ENCODE measurements at regions not wholly inside any gene's neighbourhood (a gene's known extent, or its start where the extent isn't known, plus 50 kb on each side); places are given as distances from the start of the nearest gene placed in this dataset.

DNA sequence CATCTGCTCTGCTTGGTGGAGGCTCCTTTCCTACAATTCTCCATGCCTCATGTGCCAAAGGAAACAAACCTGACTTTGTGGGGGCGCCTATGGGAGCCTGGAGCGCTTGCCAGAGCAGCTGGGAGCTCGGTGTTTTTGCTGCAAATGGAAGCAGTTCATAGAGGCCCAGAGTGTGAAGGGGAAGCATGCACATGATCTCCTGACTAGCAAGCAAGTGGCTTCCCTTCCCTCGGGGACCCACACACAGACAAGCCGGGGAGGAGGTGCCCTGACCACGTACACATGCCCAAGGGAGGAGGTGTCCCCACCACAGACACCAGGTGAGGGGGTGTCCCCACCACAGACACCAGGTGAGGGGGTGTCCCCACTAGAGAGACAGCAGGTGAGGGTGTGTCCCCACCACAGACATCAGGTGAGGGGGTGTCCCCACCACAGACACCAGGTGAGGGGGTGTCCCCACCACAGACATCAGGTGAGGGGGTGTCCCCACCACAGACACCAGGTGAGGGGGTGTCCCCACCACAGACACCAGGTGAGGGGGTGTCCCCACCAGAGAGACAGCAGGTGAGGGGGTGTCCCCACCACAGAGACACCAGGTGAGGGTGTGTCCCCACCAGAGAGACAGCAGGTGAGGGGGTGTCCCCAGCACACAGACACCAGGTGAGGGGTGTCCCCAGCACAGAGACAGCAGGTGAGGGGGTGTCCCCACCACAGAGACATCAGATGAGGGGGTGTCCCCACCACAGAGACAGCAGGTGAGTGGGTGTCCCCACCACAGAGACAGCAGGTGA is 106.8 kb downstream of the CRYAA start (continued):
- no peak for TF ChIP-seq USF2 (IDR thresholded peaks at IDR 0.05; ENCODE audit: low read length)

Data from H1 (cell line).